H1 (cell line): ENCODE measurements at regions not wholly inside any gene's neighbourhood (a gene's known extent, or its start where the extent isn't known, plus 50 kb on each side); places are given as distances from the start of the nearest gene placed in this dataset.

Source experiments
- BACH1 ChIP-seq: IDR thresholded peaks from 2 replicates; pipeline ENCODE4 v1.6.1; 2012; ENCODE audit warnings: low read length, improper control_type of control experiment
- CTCF ChIP-seq, 3 experiments: IDR thresholded peaks; 1 replicate in 2 of 3; 2 replicates in 1 of 3; pipeline versions ENCODE4 v1.5.1 to v1.6.1; 2011; ENCODE audit warnings: low read length in 3 of 3, mild to moderate bottlenecking in 3 of 3, inconsistent platforms in 2 of 3, low read depth in 1 of 3, moderate library complexity in 1 of 3; ENCODE audit not compliant: insufficient read depth in 1 of 3; ENCODE audit errors: control extremely low read depth in 1 of 3
- RAD21 ChIP-seq, 2 experiments: IDR thresholded peaks in 1 of 2; conservative IDR thresholded peaks in 1 of 2; 2 replicates each; pipeline ENCODE4 v1.6.1; 2011; ENCODE audit warnings: low read depth in 2 of 2, low read length in 2 of 2, improper control_type of control experiment in 1 of 2, inconsistent platforms in 1 of 2, mild to moderate bottlenecking in 1 of 2, moderate library complexity in 1 of 2
- RNF2 ChIP-seq: fragments of 200-900, 300-1000 bp; sonication (generic); IDR thresholded peaks from 2 replicates; pipeline ENCODE4 v1.7.1; 2016; ENCODE audit warnings: borderline replicate concordance, low read depth, mild to moderate bottlenecking, antibody characterized with exemption, low read length; ENCODE audit not compliant: poor library complexity, severe bottlenecking; ENCODE audit errors: missing control alignments

GRCh38 chrX:83186632-83187031, 321.5 kb upstream of the POU3F4 start:
- TF ChIP-seq RAD21 (IDR thresholded peaks at IDR 0.05 in 1 of 2, conservative IDR thresholded peaks at IDR 0.05 in 1 of 2; ENCODE audit: low read depth in 2 of 2, low read length in 2 of 2) (no peak), CTCF (IDR thresholded peaks at IDR 0.05; ENCODE audit: control extremely low read depth in 1 of 3, insufficient read depth in 1 of 3, low read depth in 1 of 3, low read length in 3 of 3) (no peak), RNF2 (no peak), BACH1 (no peak)
